ENCODE measurements at regions not wholly inside any gene's neighbourhood (a gene's known extent, or its start where the extent isn't known, plus 50 kb on each side); places are given as distances from the start of the nearest gene placed in this dataset.

DNA sequence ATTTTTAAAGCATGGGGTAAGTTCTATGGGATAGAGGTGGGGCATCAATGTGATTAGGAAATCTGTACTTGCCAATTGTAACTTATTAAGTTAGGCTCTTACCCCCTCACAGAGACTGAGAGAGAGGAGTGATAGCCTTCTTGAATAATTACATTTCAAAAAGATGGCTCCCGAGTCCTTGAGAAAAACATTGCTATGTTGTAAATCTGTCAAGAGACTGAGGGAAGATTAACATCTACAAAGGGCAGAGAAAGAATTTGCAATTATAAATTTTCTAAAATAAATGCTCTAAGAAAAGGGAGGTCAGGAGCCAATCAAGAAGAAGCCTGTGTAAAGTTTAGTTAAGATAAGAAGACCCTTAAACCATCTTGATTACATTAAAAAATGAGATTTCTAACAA lies 1570.8 kb downstream of the OLFM4 start:
- Histone ChIP-seq H4K5ac (ENCODE audit: insufficient read length, low read depth, low read length) (no peak overlapping the region), H3K27me3 (replicated peaks in 1 of 4; ENCODE audit: control insufficient read depth in 3 of 4, extremely low read depth in 1 of 4, insufficient read depth in 3 of 4, low read length in 3 of 4) (no peaks in the 10 kb centered on the region), H3K79me1 (ENCODE audit: low read depth, low read length) (no peaks in the 10 kb centered on the region), H3K79me2 (ENCODE audit: control insufficient read depth in 1 of 2, insufficient read depth in 2 of 2, low read length in 2 of 2) (no peaks in the 10 kb centered on the region), H3K56ac (replicated peaks; ENCODE audit: insufficient read length, low read depth, low read length) (no peak overlapping the region), H2BK120ac (replicated peaks; ENCODE audit: low read depth, low read length) (no peak overlapping the region), H2BK12ac (ENCODE audit: low read depth, low read length) (no peak overlapping the region), H2BK5ac (ENCODE audit: low read depth, low read length) (no peak overlapping the region), H3K18ac (ENCODE audit: extremely low read depth, low read length) (no peak overlapping the region), H3K4me1 (replicated peaks in 1 of 4; ENCODE audit: control insufficient read depth in 3 of 4, insufficient read depth in 4 of 4, low read length in 3 of 4) (no peaks in the 10 kb centered on the region; a peak in 1 of 7 replicates), H4K91ac (replicated peaks; ENCODE audit: insufficient read length, low read length) (no peak overlapping the region), H4K8ac (ENCODE audit: extremely low read depth, insufficient read depth, low read length) (no peak overlapping the region), H3K4me3 (ENCODE audit: extremely low read depth in 1 of 4, insufficient read depth in 2 of 4, low read depth in 3 of 4, low read length in 4 of 4) (no peak overlapping the region), H3K4ac (replicated peaks; ENCODE audit: insufficient read length, low read depth, low read length) (no peak overlapping the region), H2BK15ac (ENCODE audit: low read length) (no peak overlapping the region), H2AK5ac (ENCODE audit: low read depth, low read length) (no peak overlapping the region), H2AFZ (ENCODE audit: low read length) (no peak overlapping the region; the same call in 1 of the 2 replicates), H4K20me1 (replicated peaks in 1 of 2; ENCODE audit: control insufficient read depth in 1 of 2, insufficient read depth in 2 of 2, low read length in 2 of 2) (no peaks in the 10 kb centered on the region), H3K27ac (ENCODE audit: low read depth, low read length) (no peak overlapping the region), H3K4me2 (ENCODE audit: insufficient read depth in 1 of 2, low read depth in 2 of 2, low read length in 2 of 2) (no peak overlapping the region), H2BK20ac (ENCODE audit: low read length) (no peak overlapping the region), H3K23me2 (ENCODE audit: low read depth, low read length) (no peaks in the 10 kb centered on the region), H3K9me3 (ENCODE audit: insufficient read depth in 2 of 2, low read depth in 1 of 2, low read length in 1 of 2) (no peaks in the 10 kb centered on the region; a peak in 1 of 4 replicates), H3K23ac (ENCODE audit: insufficient read length) (no peak overlapping the region), H3K9ac (replicated peaks in 1 of 4; ENCODE audit: extremely low read depth in 1 of 4, low read depth in 3 of 4, low read length in 3 of 4) (no peak overlapping the region), H3K14ac (ENCODE audit: insufficient read length) (no peak overlapping the region), H3K36me3 (ENCODE audit: control insufficient read depth in 2 of 4, insufficient read depth in 4 of 4, low read length in 3 of 4) (no peaks in the 10 kb centered on the region)
- FAIRE-seq = no peak
- POLR2A ChIA-PET (ENCODE audit: partially characterized antibody) = no interaction called here
- whole genome bisulfite sequencing, 2 experiments (ENCODE audit: extremely low coverage in 1 of 2, insufficient coverage in 1 of 2, insufficient read length in 1 of 2, insufficient replicate concordance in 2 of 2, low coverage in 1 of 2, low lambda C conversion rate in 2 of 2, missing lambda C conversion rate in 1 of 2) = 56% methylated on average over 1 of the region's 1 CpG; no CpG with 5 or more reads in 1 of the 2 experiments
- CTCF ChIA-PET (ENCODE audit: partially characterized antibody) = interaction anchor here (0.9 kb wide), 1 partner anchor 113 kb away, joined by 3 read pairs; no protein-coding TSS in a partner anchor
- no peak for DNase-seq (ENCODE audit: low read depth in 1 of 2, low spot score in 2 of 2)
- TF ChIP-seq CTBP2 (IDR thresholded peaks at IDR 0.05; ENCODE audit: borderline replicate concordance, insufficient read depth, insufficient read length, low read length) (no peak), BCL11A (IDR thresholded peaks at IDR 0.05; ENCODE audit: low read depth in 2 of 2, low read length in 2 of 2) (no peak), RBBP5 (IDR thresholded peaks at IDR 0.05; ENCODE audit: borderline replicate concordance, low read depth, low read length) (no peak), TBP (IDR thresholded peaks at IDR 0.05; ENCODE audit: low read depth, low read length) (no peak), CBX8 (IDR thresholded peaks at IDR 0.05; ENCODE audit: borderline replicate concordance, low read depth, low read length) (no peak), BACH1 (IDR thresholded peaks at IDR 0.05; ENCODE audit: low read length) (no peak), POLR2A (IDR thresholded peaks at IDR 0.05; ENCODE audit: control extremely low read depth in 1 of 2, low read depth in 2 of 2, low read length in 2 of 2) (no peak), SAP30 (IDR thresholded peaks at IDR 0.05; ENCODE audit: insufficient read depth, insufficient replicate concordance, low read length) (no peak), RAD21 (IDR thresholded peaks at IDR 0.05 in 1 of 2, conservative IDR thresholded peaks at IDR 0.05 in 1 of 2; ENCODE audit: low read depth in 2 of 2, low read length in 2 of 2) (no peak), EP300 (IDR thresholded peaks at IDR 0.05; ENCODE audit: borderline replicate concordance in 1 of 2, low read depth in 2 of 2, low read length in 2 of 2) (no peak), CHD2 (IDR thresholded peaks at IDR 0.05; ENCODE audit: low read length) (no peak), MAFK (IDR thresholded peaks at IDR 0.05; ENCODE audit: low read depth, low read length) (no peak)
- TF ChIP-seq, protein P1, sequence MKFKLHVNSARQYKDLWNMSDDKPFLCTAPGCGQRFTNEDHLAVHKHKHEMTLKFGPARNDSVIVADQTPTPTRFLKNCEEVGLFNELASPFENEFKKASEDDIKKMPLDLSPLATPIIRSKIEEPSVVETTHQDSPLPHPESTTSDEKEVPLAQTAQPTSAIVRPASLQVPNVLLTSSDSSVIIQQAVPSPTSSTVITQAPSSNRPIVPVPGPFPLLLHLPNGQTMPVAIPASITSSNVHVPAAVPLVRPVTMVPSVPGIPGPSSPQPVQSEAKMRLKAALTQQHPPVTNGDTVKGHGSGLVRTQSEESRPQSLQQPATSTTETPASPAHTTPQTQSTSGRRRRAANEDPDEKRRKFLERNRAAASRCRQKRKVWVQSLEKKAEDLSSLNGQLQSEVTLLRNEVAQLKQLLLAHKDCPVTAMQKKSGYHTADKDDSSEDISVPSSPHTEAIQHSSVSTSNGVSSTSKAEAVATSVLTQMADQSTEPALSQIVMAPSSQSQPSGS (IDR thresholded peaks at IDR 0.05; ENCODE audit: low read length) = no peak

Data from H1 (cell line).